Karpas-422 (cell line): ENCODE measurements at regions not wholly inside any gene's neighbourhood (a gene's known extent, or its start where the extent isn't known, plus 50 kb on each side); places are given as distances from the start of the nearest gene placed in this dataset.

Source experiments
- DNase-seq: peaks from one replicate; pipeline ENCODE4 v3.0.0-alpha.2; 2015
- H2AFZ ChIP-seq: fragments of 200-600 bp; sonication (generic); 2 replicates; pipeline ENCODE4 v1.6.1; 2014; ENCODE audit warnings: antibody characterized with exemption, low read length, mixed read lengths
- H3K27ac ChIP-seq: fragments of 200-600 bp; sonication (generic); 2 replicates; pipeline ENCODE4 v1.5.1; 2014; ENCODE audit warnings: mild to moderate bottlenecking, low read length, moderate library complexity
- H3K27me3 ChIP-seq: fragments of 200-600 bp; sonication (generic); 2 replicates; pipeline ENCODE4 v1.6.1; 2014; ENCODE audit warnings: low read length, mixed read lengths
- H3K36me3 ChIP-seq: fragments of 200-600 bp; sonication (generic); 2 replicates; pipeline ENCODE4 v1.6.1; 2014; ENCODE audit warnings: low read length, mixed read lengths; ENCODE audit not compliant: insufficient read depth
- H3K4me1 ChIP-seq: fragments of 200-600 bp; sonication (generic); 2 replicates; pipeline ENCODE4 v1.6.1; 2014; ENCODE audit warnings: mild to moderate bottlenecking, low read length, mixed read lengths
- H3K4me2 ChIP-seq: fragments of 200-600 bp; sonication (generic); 2 replicates; pipeline ENCODE4 v1.6.1; 2014; ENCODE audit warnings: low read length, low read depth, mild to moderate bottlenecking; ENCODE audit not compliant: poor library complexity, severe bottlenecking
- H3K4me3 ChIP-seq: fragments of 200-600 bp; sonication (generic); 2 replicates; pipeline ENCODE4 v1.5.1; 2014; ENCODE audit warnings: mild to moderate bottlenecking, antibody characterized with exemption, low read length, mixed read lengths
- H3K79me2 ChIP-seq: fragments of 200-600 bp; sonication (generic); 2 replicates; pipeline ENCODE4 v1.6.1; 2014; ENCODE audit warnings: mild to moderate bottlenecking, low read length, mixed read lengths
- H3K9ac ChIP-seq: fragments of 200-600 bp; sonication (generic); 2 replicates; pipeline ENCODE4 v1.6.0; 2014; ENCODE audit warnings: low read length
- H3K9me2 ChIP-seq: fragments of 200-600 bp; sonication (generic), shearing (Covaris generic); replicated peaks from 2 replicates; pipeline ENCODE4 v1.6.0; 2014; ENCODE audit warnings: mild to moderate bottlenecking, low read length, moderate library complexity; ENCODE audit not compliant: insufficient read depth
- H3K9me3 ChIP-seq: fragments of 300-700, 200-600 bp; sonication (generic); 2 replicates; pipeline ENCODE4 v1.6.1; 2014; ENCODE audit warnings: low read length, mixed read lengths
- H4K20me1 ChIP-seq: fragments of 200-600 bp; sonication (generic); 2 replicates; pipeline ENCODE4 v1.6.1; 2014; ENCODE audit warnings: mild to moderate bottlenecking, antibody characterized with exemption, low read length, low read depth; ENCODE audit not compliant: insufficient read depth

GRCh38 chr7:17062151-17063044, 180.6 kb upstream of the AGR3 start:
- Histone ChIP-seq H3K9ac (no peak overlapping the region), H3K36me3 (no peaks in the 10 kb centered on the region), H3K27ac (no peak overlapping the region), H3K9me2 (no peaks in the 10 kb centered on the region), H3K4me1 (no peaks in the 10 kb centered on the region), H2AFZ (no peak overlapping the region), H3K9me3 (no peaks in the 10 kb centered on the region), H4K20me1 (no peaks in the 10 kb centered on the region), H3K4me3 (no peak overlapping the region), H3K79me2 (no peaks in the 10 kb centered on the region), H3K27me3 (no peaks in the 10 kb centered on the region), H3K4me2 (no peak overlapping the region)
- DNase-seq: no peak

GRCh38 chr7:17063045-17063383, 181.2 kb upstream of the AGR3 start:
- Histone ChIP-seq H4K20me1 (no peaks in the 10 kb centered on the region), H2AFZ (no peak overlapping the region), H3K4me3 (no peak overlapping the region), H3K27ac (no peak overlapping the region), H3K79me2 (no peaks in the 10 kb centered on the region), H3K27me3 (no peaks in the 10 kb centered on the region), H3K36me3 (no peaks in the 10 kb centered on the region), H3K4me2 (no peak overlapping the region), H3K9ac (no peak overlapping the region), H3K4me1 (no peaks in the 10 kb centered on the region), H3K9me2 (no peaks in the 10 kb centered on the region), H3K9me3 (no peaks in the 10 kb centered on the region)
- peak; percentile 64 for DNase-seq

- Histone ChIP-seq H3K4me2 (no peak overlapping the region), H3K27me3 (no peaks in the 10 kb centered on the region), H4K20me1 (no peaks in the 10 kb centered on the region), H2AFZ (no peak overlapping the region), H3K9me2 (no peaks in the 10 kb centered on the region), H3K9ac (no peak overlapping the region), H3K79me2 (no peaks in the 10 kb centered on the region), H3K4me3 (no peak overlapping the region), H3K36me3 (no peaks in the 10 kb centered on the region), H3K9me3 (no peaks in the 10 kb centered on the region), H3K27ac (no peak overlapping the region), H3K4me1 (no peaks in the 10 kb centered on the region)
- no peak for DNase-seq
Measured at GRCh38 chr7:17067691-17068090, 185.9 kb upstream of the AGR3 start.

GRCh38 chr7:17069146-17069545, 187.4 kb upstream of the AGR3 start:
- no peak overlapping the region for H2AFZ ChIP-seq

GRCh38 chr7:17070231-17070708, 188.5 kb upstream of the AGR3 start:
- H3K4me1 ChIP-seq: no peaks in the 10 kb centered on the region
- H3K9me2 ChIP-seq: no peaks in the 10 kb centered on the region
- H3K27ac ChIP-seq: no peak overlapping the region
- no peak for DNase-seq
- H2AFZ ChIP-seq: no peak overlapping the region
- H3K27me3 ChIP-seq: no peaks in the 10 kb centered on the region
- H3K4me2 ChIP-seq: no peak overlapping the region
- H3K9ac ChIP-seq: no peak overlapping the region
- H3K36me3 ChIP-seq: no peaks in the 10 kb centered on the region
- H3K4me3 ChIP-seq: no peak overlapping the region
- H3K9me3 ChIP-seq: no peaks in the 10 kb centered on the region
- H4K20me1 ChIP-seq: no peaks in the 10 kb centered on the region
- no peaks in the 10 kb centered on the region for H3K79me2 ChIP-seq

More at GRCh38 chr7:17069146-17069545, 187.4 kb upstream of the AGR3 start:
- DNase-seq: no peak
- Histone ChIP-seq H3K27ac (no peak overlapping the region), H3K9me3 (no peaks in the 10 kb centered on the region), H3K36me3 (no peaks in the 10 kb centered on the region), H3K4me3 (no peak overlapping the region), H3K4me2 (no peak overlapping the region), H3K4me1 (no peaks in the 10 kb centered on the region), H3K9me2 (no peaks in the 10 kb centered on the region), H3K79me2 (no peaks in the 10 kb centered on the region), H3K9ac (no peak overlapping the region), H4K20me1 (no peaks in the 10 kb centered on the region), H3K27me3 (no peaks in the 10 kb centered on the region)

- H3K4me1 ChIP-seq: no peaks in the 10 kb centered on the region
- no peak overlapping the region for H3K9ac ChIP-seq
- H3K4me3 ChIP-seq: no peak overlapping the region
- H3K4me2 ChIP-seq: no peak overlapping the region
- no peak overlapping the region for H2AFZ ChIP-seq
- no peaks in the 10 kb centered on the region for H3K79me2 ChIP-seq
- no peaks in the 10 kb centered on the region for H3K9me3 ChIP-seq
- no peaks in the 10 kb centered on the region for H4K20me1 ChIP-seq
- H3K27ac ChIP-seq: no peak overlapping the region
- H3K36me3 ChIP-seq: no peaks in the 10 kb centered on the region
- H3K9me2 ChIP-seq: no peaks in the 10 kb centered on the region
- no peaks in the 10 kb centered on the region for H3K27me3 ChIP-seq
- DNase-seq: no peak
Measured at GRCh38 chr7:17071866-17072265, 190.1 kb upstream of the AGR3 start.

- no peaks in the 10 kb centered on the region for H4K20me1 ChIP-seq
- no peaks in the 10 kb centered on the region for H3K27me3 ChIP-seq
- H3K79me2 ChIP-seq: no peaks in the 10 kb centered on the region
- no peaks in the 10 kb centered on the region for H3K9me2 ChIP-seq
- no peak overlapping the region for H3K4me2 ChIP-seq
- no peak overlapping the region for H3K4me3 ChIP-seq
- no peaks in the 10 kb centered on the region for H3K36me3 ChIP-seq
- no peak overlapping the region for H3K9ac ChIP-seq
- DNase-seq: no peak
- no peak overlapping the region for H2AFZ ChIP-seq
- no peaks in the 10 kb centered on the region for H3K4me1 ChIP-seq
- no peak overlapping the region for H3K27ac ChIP-seq
- no peaks in the 10 kb centered on the region for H3K9me3 ChIP-seq
Measured at GRCh38 chr7:17075601-17076255, 193.9 kb upstream of the AGR3 start.

GRCh38 chr7:17078298-17078697, 196.5 kb upstream of the AGR3 start:
- H3K27ac ChIP-seq: no peak overlapping the region
- no peaks in the 10 kb centered on the region for H3K36me3 ChIP-seq
- no peak overlapping the region for H3K4me3 ChIP-seq
- no peak overlapping the region for H3K4me2 ChIP-seq
- H3K9me3 ChIP-seq: no peaks in the 10 kb centered on the region
- H3K9me2 ChIP-seq: no peaks in the 10 kb centered on the region
- no peak overlapping the region for H3K9ac ChIP-seq
- DNase-seq: no peak
- H3K4me1 ChIP-seq: no peaks in the 10 kb centered on the region
- no peaks in the 10 kb centered on the region for H4K20me1 ChIP-seq
- H2AFZ ChIP-seq: no peak overlapping the region
- no peaks in the 10 kb centered on the region for H3K27me3 ChIP-seq
- H3K79me2 ChIP-seq: no peaks in the 10 kb centered on the region
